HEK293 (cell line): ENCODE measurements at regions not wholly inside any gene's neighbourhood (a gene's known extent, or its start where the extent isn't known, plus 50 kb on each side); places are given as distances from the start of the nearest gene placed in this dataset.

Source experiments
- CTCF ChIA-PET: fragments of 350-600 bp; formaldehyde crosslinking; extraction: SDS; loops from one replicate; lab custom pipeline; 2021; ENCODE audit warnings: antibody characterized with exemption; lab: Yijun Ruan, JAX
- POLR2A ChIA-PET: fragments of 300-600 bp; formaldehyde crosslinking; extraction: SDS; loops from one replicate; lab custom pipeline; 2020; ENCODE audit warnings: antibody characterized with exemption, inconsistent platforms; lab: Yijun Ruan, JAX
- H3K27ac ChIP-seq: fragments of 200-500 bp; sonication (Bioruptor generic); 2 replicates; pipeline ENCODE4 v1.5.1; 2014; ENCODE audit warnings: low read depth, low read length, control low read depth, inconsistent platforms; ENCODE audit errors: extremely low read depth
- H3K36me3 ChIP-seq, 2 experiments: fragments of 200-500 bp in 1 of 2; sonication (Bioruptor generic) in 1 of 2; 1 replicate in 1 of 2; 2 replicates in 1 of 2; pipeline ENCODE4 v1.5.1; 2014 to 2017; ENCODE audit warnings: inconsistent platforms in 2 of 2, low read length in 2 of 2; ENCODE audit not compliant: control insufficient read depth in 2 of 2, insufficient read depth in 1 of 2
- H3K4me1 ChIP-seq: fragments of 200-500 bp; sonication (Bioruptor generic); 2 replicates; pipeline ENCODE4 v1.5.1; 2014; ENCODE audit warnings: mild to moderate bottlenecking, low read length, inconsistent platforms; ENCODE audit not compliant: control insufficient read depth, insufficient read depth
- H3K4me3 ChIP-seq: 2 replicates; pipeline ENCODE4 v1.5.1; 2011; ENCODE audit warnings: low read depth, mild to moderate bottlenecking, control low read depth, low read length, moderate library complexity
- H3K9me3 ChIP-seq: fragments of 200-500 bp; sonication (Bioruptor generic); 2 replicates; pipeline ENCODE4 v1.5.1; 2014; ENCODE audit warnings: low read depth, low read length, inconsistent platforms; ENCODE audit not compliant: control insufficient read depth, insufficient read depth
- BCL11A ChIP-seq: fragments of 450-650 bp; formaldehyde crosslinking; IDR thresholded peaks from 2 replicates; pipeline ENCODE4 v1.5.1; 2016; ENCODE audit warnings: low read depth, missing biosample characterization, missing genetic modification characterization
- GFI1B ChIP-seq: fragments of 450-650 bp; formaldehyde crosslinking; IDR thresholded peaks from 2 replicates; pipeline ENCODE4 v1.5.1; 2016; ENCODE audit warnings: missing biosample characterization, missing genetic modification characterization
- IKZF3 ChIP-seq: fragments of 450-650 bp; IDR thresholded peaks from 2 replicates; pipeline ENCODE4 v1.5.0; 2018; ENCODE audit warnings: missing biosample characterization, mild to moderate bottlenecking, missing genetic modification characterization, moderate library complexity
- KLF8 ChIP-seq: fragments of 450-650 bp; formaldehyde crosslinking; IDR thresholded peaks from 2 replicates; pipeline ENCODE4 v1.5.1; 2016; ENCODE audit warnings: missing biosample characterization, missing genetic modification characterization
- TCF7L2 ChIP-seq: IDR thresholded peaks from 2 replicates; pipeline ENCODE4 v1.6.1; 2011; ENCODE audit warnings: low read depth, mild to moderate bottlenecking, inconsistent platforms, low read length, moderate library complexity, borderline replicate concordance
- WT1 ChIP-seq: fragments of 450-650 bp; formaldehyde crosslinking; IDR thresholded peaks from 2 replicates; pipeline ENCODE4 v1.5.1; 2016; ENCODE audit warnings: missing biosample characterization, missing genetic modification characterization
- ZBTB1 ChIP-seq: fragments of 450-650 bp; formaldehyde crosslinking; IDR thresholded peaks from 2 replicates; pipeline ENCODE4 v1.5.1; 2016; ENCODE audit warnings: missing biosample characterization, missing genetic modification characterization
- ZBTB17 ChIP-seq: fragments of 450-650 bp; formaldehyde crosslinking; IDR thresholded peaks from 2 replicates; pipeline ENCODE4 v1.5.1; 2016; ENCODE audit warnings: missing biosample characterization, missing genetic modification characterization
- ZBTB48 ChIP-seq: fragments of 450-650 bp; formaldehyde crosslinking; IDR thresholded peaks from 2 replicates; pipeline ENCODE4 v1.5.1; 2016; ENCODE audit warnings: missing biosample characterization, missing genetic modification characterization
- ZNF169 ChIP-seq: fragments of 450-650 bp; formaldehyde crosslinking; IDR thresholded peaks from 2 replicates; pipeline ENCODE4 v1.5.1; 2016; ENCODE audit warnings: missing biosample characterization, missing genetic modification characterization
- ZNF23 ChIP-seq: fragments of 450-650 bp; formaldehyde crosslinking; IDR thresholded peaks from 2 replicates; pipeline ENCODE4 v1.5.1; 2016; ENCODE audit warnings: missing biosample characterization, missing genetic modification characterization, borderline replicate concordance
- ZNF26 ChIP-seq: fragments of 450-650 bp; formaldehyde crosslinking; IDR thresholded peaks from 2 replicates; pipeline ENCODE4 v1.5.1; 2016; ENCODE audit warnings: missing biosample characterization, missing genetic modification characterization
- ZNF335 ChIP-seq: fragments of 450-650 bp; formaldehyde crosslinking; conservative IDR thresholded peaks from 2 replicates; pipeline ENCODE4 v1.5.1; 2016; ENCODE audit warnings: missing biosample characterization, missing genetic modification characterization
- ZNF354C ChIP-seq: fragments of 450-650 bp; formaldehyde crosslinking; IDR thresholded peaks from 2 replicates; pipeline ENCODE4 v1.5.1; 2016; ENCODE audit warnings: missing biosample characterization, missing genetic modification characterization, low read depth, borderline replicate concordance
- ZNF416 ChIP-seq: fragments of 450-650 bp; formaldehyde crosslinking; IDR thresholded peaks from 2 replicates; pipeline ENCODE4 v1.5.1; 2016; ENCODE audit warnings: missing biosample characterization, missing genetic modification characterization
- ZNF514 ChIP-seq: fragments of 450-650 bp; formaldehyde crosslinking; IDR thresholded peaks from 2 replicates; pipeline ENCODE4 v1.5.1; 2016; ENCODE audit warnings: missing biosample characterization, missing genetic modification characterization
- ZNF626 ChIP-seq: fragments of 450-650 bp; sonication (Bioruptor Pico); formaldehyde crosslinking; IDR thresholded peaks from 2 replicates; pipeline ENCODE4 v1.5.1; 2018; ENCODE audit warnings: missing biosample characterization, missing genetic modification characterization, inconsistent platforms
- ZNF670 ChIP-seq: fragments of 450-650 bp; formaldehyde crosslinking; IDR thresholded peaks from 2 replicates; pipeline ENCODE4 v1.5.1; 2016; ENCODE audit warnings: missing biosample characterization, missing genetic modification characterization, low read depth
- ZNF707 ChIP-seq: fragments of 450-650 bp; formaldehyde crosslinking; IDR thresholded peaks from 2 replicates; pipeline ENCODE4 v1.5.1; 2016; ENCODE audit warnings: missing biosample characterization, missing genetic modification characterization
- ZNF777 ChIP-seq: fragments of 450-650 bp; formaldehyde crosslinking; IDR thresholded peaks from 2 replicates; pipeline ENCODE4 v1.5.1; 2017; ENCODE audit warnings: missing biosample characterization, missing genetic modification characterization, borderline replicate concordance
- ZNF785 ChIP-seq: fragments of 450-650 bp; formaldehyde crosslinking; IDR thresholded peaks from 2 replicates; pipeline ENCODE4 v1.5.1; 2016; ENCODE audit warnings: missing biosample characterization, missing genetic modification characterization
- ZNF792 ChIP-seq: fragments of 450-650 bp; formaldehyde crosslinking; IDR thresholded peaks from 2 replicates; pipeline ENCODE4 v1.5.1; 2016; ENCODE audit warnings: missing biosample characterization, missing genetic modification characterization
- ZSCAN30 ChIP-seq: fragments of 450-650 bp; IDR thresholded peaks from 2 replicates; pipeline ENCODE4 v1.5.1; 2018; ENCODE audit warnings: missing biosample characterization, mild to moderate bottlenecking, missing genetic modification characterization, moderate library complexity
- ZSCAN5A ChIP-seq: fragments of 450-650 bp; formaldehyde crosslinking; IDR thresholded peaks from 2 replicates; pipeline ENCODE4 v1.5.1; 2016; ENCODE audit warnings: missing biosample characterization, missing genetic modification characterization
- ZXDB ChIP-seq: fragments of 450-650 bp; formaldehyde crosslinking; IDR thresholded peaks from 2 replicates; pipeline ENCODE4 v1.5.1; 2016; ENCODE audit warnings: missing biosample characterization, missing genetic modification characterization
- TF ChIP-seq, protein P1 (sequence below): fragments of 450-650 bp; formaldehyde crosslinking; IDR thresholded peaks from 2 replicates; pipeline ENCODE4 v1.5.0; 2017; ENCODE audit warnings: missing biosample characterization, missing genetic modification characterization, borderline replicate concordance

- no peak for TF ChIP-seq ZBTB17
- no peak for TF ChIP-seq ZSCAN30 (tag by site-specific recombination)
- TF ChIP-seq WT1 (tag by site-specific recombination) = no peak
- TF ChIP-seq GFI1B (tag by site-specific recombination) = no peak
- no peak for TF ChIP-seq ZNF777
- no peak for TF ChIP-seq TCF7L2
- TF ChIP-seq ZNF23 (tag by site-specific recombination) = no peak
- TF ChIP-seq, protein P1, sequence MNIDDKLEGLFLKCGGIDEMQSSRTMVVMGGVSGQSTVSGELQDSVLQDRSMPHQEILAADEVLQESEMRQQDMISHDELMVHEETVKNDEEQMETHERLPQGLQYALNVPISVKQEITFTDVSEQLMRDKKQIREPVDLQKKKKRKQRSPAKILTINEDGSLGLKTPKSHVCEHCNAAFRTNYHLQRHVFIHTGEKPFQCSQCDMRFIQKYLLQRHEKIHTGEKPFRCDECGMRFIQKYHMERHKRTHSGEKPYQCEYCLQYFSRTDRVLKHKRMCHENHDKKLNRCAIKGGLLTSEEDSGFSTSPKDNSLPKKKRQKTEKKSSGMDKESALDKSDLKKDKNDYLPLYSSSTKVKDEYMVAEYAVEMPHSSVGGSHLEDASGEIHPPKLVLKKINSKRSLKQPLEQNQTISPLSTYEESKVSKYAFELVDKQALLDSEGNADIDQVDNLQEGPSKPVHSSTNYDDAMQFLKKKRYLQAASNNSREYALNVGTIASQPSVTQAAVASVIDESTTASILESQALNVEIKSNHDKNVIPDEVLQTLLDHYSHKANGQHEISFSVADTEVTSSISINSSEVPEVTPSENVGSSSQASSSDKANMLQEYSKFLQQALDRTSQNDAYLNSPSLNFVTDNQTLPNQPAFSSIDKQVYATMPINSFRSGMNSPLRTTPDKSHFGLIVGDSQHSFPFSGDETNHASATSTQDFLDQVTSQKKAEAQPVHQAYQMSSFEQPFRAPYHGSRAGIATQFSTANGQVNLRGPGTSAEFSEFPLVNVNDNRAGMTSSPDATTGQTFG = no peak
These were observed 91.1 kb upstream of the SKOR2 start (continued) for GRCh38 chr18:47342566-47342965.

DNA sequence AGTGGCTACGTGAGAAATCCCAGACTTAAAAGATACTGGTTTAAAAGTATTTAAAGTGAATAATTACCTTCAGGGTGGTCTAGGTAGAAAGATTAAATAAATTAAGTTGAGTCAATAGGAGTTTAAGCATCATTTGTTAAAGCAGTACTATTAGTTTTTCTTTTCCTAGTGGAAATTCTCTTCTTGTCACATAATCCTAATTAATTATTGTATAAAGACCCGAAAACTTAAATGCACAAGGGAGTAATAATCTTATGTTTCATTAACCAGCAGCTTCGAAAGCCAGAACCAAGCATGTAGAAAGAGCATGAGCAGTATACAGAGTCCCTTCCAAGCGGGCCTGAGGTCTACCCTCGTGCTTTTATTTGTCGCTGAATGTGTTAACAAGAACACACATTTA lies 90.2 kb upstream of the SKOR2 start:
- CTCF ChIA-PET = interaction anchor here (0.6 to 0.9 kb wide), 2 partner anchors 82 to 413 kb away, joined by 3 read pairs; no protein-coding TSS in a partner anchor
- Histone ChIP-seq H3K4me3 (no peak overlapping the region), H3K27ac (no peak overlapping the region), H3K36me3 (no peaks in the 10 kb centered on the region), H3K4me1 (no peaks in the 10 kb centered on the region), H3K9me3 (no peaks in the 10 kb centered on the region)
- TF ChIP-seq ZNF26 (no peak), ZNF626 (no peak)
- POLR2A ChIA-PET = no interaction called here

GRCh38 chr18:47334966-47335365 lies 83.5 kb upstream of the SKOR2 start:
- CTCF ChIA-PET = interaction anchor here (0.6 to 0.8 kb wide), 2 partner anchors 9 to 255 kb away, joined by 3 to 4 read pairs; no protein-coding TSS in a partner anchor
- no peak for TF ChIP-seq ZBTB48 (tag by site-specific recombination)
- TF ChIP-seq ZNF416 (tag by site-specific recombination) = no peak
- TF ChIP-seq ZNF169 (tag by site-specific recombination) = no peak
- TF ChIP-seq KLF8 (tag by site-specific recombination) = no peak
- no peak for TF ChIP-seq ZNF707 (tag by site-specific recombination)
- no peak for TF ChIP-seq ZSCAN5A (tag by site-specific recombination)
- TF ChIP-seq ZNF670 = no peak
- no peak for TF ChIP-seq ZNF335 (tag by site-specific recombination)
- TF ChIP-seq ZNF777 = no peak
- TF ChIP-seq IKZF3 = no peak
- TF ChIP-seq ZNF514 = no peak
- TF ChIP-seq ZXDB (tag by site-specific recombination) = no peak
- no peak for TF ChIP-seq ZBTB1 (tag by site-specific recombination)
- TF ChIP-seq ZNF785 (tag by site-specific recombination) = no peak
- TF ChIP-seq ZNF792 (tag by site-specific recombination) = no peak
- TF ChIP-seq ZNF354C (tag by site-specific recombination) = no peak
- no peak for TF ChIP-seq BCL11A

More at GRCh38 chr18:47334966-47335365, 83.5 kb upstream of the SKOR2 start:
- Histone ChIP-seq H3K27ac (no peak overlapping the region), H3K4me3 (no peak overlapping the region), H3K9me3 (no peaks in the 10 kb centered on the region), H3K4me1 (no peaks in the 10 kb centered on the region), H3K36me3 (no peaks in the 10 kb centered on the region)
- POLR2A ChIA-PET = no interaction called here
